Eye (tissue), 1 donor: ENCODE measurements at regions not wholly inside any gene's neighbourhood (a gene's known extent, or its start where the extent isn't known, plus 50 kb on each side); places are given as distances from the start of the nearest gene placed in this dataset.

ENCODE experiments used
- DNase-seq: peaks from one replicate; pipeline ENCODE4 v3.0.0-alpha.2; 2015

- DNase-seq: no peak
These were observed 88.1 kb upstream of the NPVF start for GRCh38 chr7:25316366-25316765.

GRCh38 chr7:25318047-25318446 is 89.8 kb upstream of the NPVF start:
- DNase-seq: no peak

- no peak for DNase-seq
These were observed 91.4 kb upstream of the NPVF start for GRCh38 chr7:25319707-25320106.

- DNase-seq: no peak
These were observed 92.5 kb upstream of the NPVF start for GRCh38 chr7:25320791-25321190.

- no peak for DNase-seq
These were observed 93.1 kb upstream of the NPVF start for GRCh38 chr7:25321424-25321823.

GRCh38 chr7:25322473-25322872 is 94.2 kb upstream of the NPVF start:
- DNase-seq: no peak

- no peak for DNase-seq
These were observed 97.0 kb upstream of the NPVF start for GRCh38 chr7:25325186-25325757.

GRCh38 chr7:25326501-25327156 is 98.3 kb upstream of the NPVF start:
- DNase-seq: no peak

- DNase-seq: no peak
These were observed 101.5 kb upstream of the NPVF start for GRCh38 chr7:25329815-25330214.

- DNase-seq: no peak
These were observed 105.1 kb upstream of the NPVF start for GRCh38 chr7:25333296-25333928.

GRCh38 chr7:25347360-25348066 is 119.2 kb upstream of the NPVF start:
- DNase-seq: no peak

- DNase-seq: no peak
These were observed 119.8 kb upstream of the NPVF start for GRCh38 chr7:25348104-25348503.

- DNase-seq: no peak
These were observed 121.2 kb upstream of the NPVF start for GRCh38 chr7:25349283-25350017.

- DNase-seq: no peak
These were observed 121.8 kb upstream of the NPVF start for GRCh38 chr7:25350041-25350440.

GRCh38 chr7:25351761-25352160 is 123.5 kb upstream of the NPVF start:
- no peak for DNase-seq

- DNase-seq: peak; percentile 67
These were observed 124.9 kb upstream of the NPVF start for GRCh38 chr7:25353196-25353595.

GRCh38 chr7:25353732-25354131 is 125.4 kb upstream of the NPVF start:
- no peak for DNase-seq

GRCh38 chr7:25356534-25357151 is 128.4 kb upstream of the NPVF start:
- DNase-seq: no peak

- peak; percentile 59 for DNase-seq
These were observed 130.6 kb upstream of the NPVF start for GRCh38 chr7:25358926-25359325.

- DNase-seq: peak; percentile 87
These were observed 131.3 kb upstream of the NPVF start for GRCh38 chr7:25359471-25360059.

- peak; percentile 76 for DNase-seq
These were observed 132.2 kb upstream of the NPVF start for GRCh38 chr7:25360451-25360850.

- DNase-seq: no peak
These were observed 133.1 kb upstream of the NPVF start for GRCh38 chr7:25361387-25361786.
